MCF 10A (cell line): ENCODE measurements at regions not wholly inside any gene's neighbourhood (a gene's known extent, or its start where the extent isn't known, plus 50 kb on each side); places are given as distances from the start of the nearest gene placed in this dataset.

Experiments used
- BruUV-seq: library from RNA; stranded (reverse); fragments of 400-500 nt; replicated peaks from 2 replicates; lab custom pipeline; 2021; lab: Mats Ljungman, UMichigan
- CTCF ChIA-PET: fragments of 300-600 bp; sonication (Branson Sonifier 250); formaldehyde crosslinking; extraction: SDS; loops from one replicate; lab custom pipeline; 2021; ENCODE audit warnings: antibody characterized with exemption, inconsistent platforms; lab: Yijun Ruan, JAX
- POLR2A ChIA-PET: fragments of 300-600, 350-650 bp; sonication (Branson Sonifier 250); formaldehyde crosslinking; extraction: SDS; loops from one replicate; lab custom pipeline; 2020; ENCODE audit warnings: antibody characterized with exemption, inconsistent platforms; lab: Yijun Ruan, JAX
- DNase-seq: peaks from one replicate; pipeline ENCODE4 v3.0.0-alpha.2; 2018; ENCODE audit not compliant: unreplicated experiment
- H3K27ac Mint-ChIP-seq: one replicate; pipeline ENCODE4 v1.8.0; 2022; ENCODE audit warnings: mild to moderate bottlenecking, low read depth, mixed read lengths; ENCODE audit not compliant: unreplicated experiment
- H3K27me3 Mint-ChIP-seq: one replicate; pipeline ENCODE4 v1.8.0; 2022; ENCODE audit warnings: mixed read lengths; ENCODE audit not compliant: insufficient read depth, unreplicated experiment
- H3K36me3 Mint-ChIP-seq: one replicate; pipeline ENCODE4 v1.8.0; 2022; ENCODE audit warnings: mild to moderate bottlenecking, moderate library complexity, mixed read lengths; ENCODE audit not compliant: insufficient read depth, unreplicated experiment
- H3K4me1 Mint-ChIP-seq: one replicate; pipeline ENCODE4 v1.8.0; 2022; ENCODE audit warnings: mixed read lengths; ENCODE audit not compliant: insufficient read depth, unreplicated experiment
- H3K4me3 Mint-ChIP-seq: one replicate; pipeline ENCODE4 v1.8.0; 2022; ENCODE audit warnings: mild to moderate bottlenecking, moderate library complexity, mixed read lengths; ENCODE audit not compliant: unreplicated experiment
- H3K9me3 Mint-ChIP-seq: one replicate; pipeline ENCODE4 v1.8.0; 2022; ENCODE audit warnings: mixed read lengths; ENCODE audit not compliant: unreplicated experiment
- intact Hi-C: fragments of 100-400 bp; cut with micrococcal nuclease; formaldehyde crosslinking; loops from 2 replicates; pipeline ENCODE4 v1.14.1; 2022
- TF ChIP-seq, protein P1 (sequence below): fragments of 200-600 bp; IDR thresholded peaks from one replicate; pipeline ENCODE4 v1.8.0; 2022; ENCODE audit warnings: antibody characterized with exemption, mild to moderate bottlenecking; ENCODE audit not compliant: unreplicated experiment

DNA sequence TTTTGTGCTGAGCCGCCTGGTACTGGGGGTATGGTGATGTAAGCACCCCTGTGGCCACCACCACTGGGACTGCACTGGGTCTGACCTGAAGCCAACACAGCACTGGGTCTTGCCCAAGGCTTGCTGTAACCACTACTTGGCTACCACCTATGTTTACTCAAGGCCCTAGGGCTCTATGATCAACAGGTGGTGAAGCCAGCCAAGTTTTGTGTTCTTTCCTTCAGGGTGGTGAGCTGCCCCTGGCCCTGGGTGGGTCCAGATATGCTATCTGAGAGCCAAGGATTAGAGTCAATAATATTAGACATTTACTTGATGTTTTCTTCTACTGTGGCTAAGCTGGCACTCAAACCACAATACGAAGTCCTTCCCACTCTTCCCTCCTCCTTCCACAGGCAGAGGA, 55.1 kb upstream of the PAGE4 start:
- peaks cover 60% of the 10 kb centered on the region for H3K27me3 Mint-ChIP-seq
- DNase-seq, result peak; percentile 5
- CTCF ChIA-PET, result no interaction called here
- no peak overlapping the region for H3K27ac Mint-ChIP-seq
- TF ChIP-seq, protein P1, sequence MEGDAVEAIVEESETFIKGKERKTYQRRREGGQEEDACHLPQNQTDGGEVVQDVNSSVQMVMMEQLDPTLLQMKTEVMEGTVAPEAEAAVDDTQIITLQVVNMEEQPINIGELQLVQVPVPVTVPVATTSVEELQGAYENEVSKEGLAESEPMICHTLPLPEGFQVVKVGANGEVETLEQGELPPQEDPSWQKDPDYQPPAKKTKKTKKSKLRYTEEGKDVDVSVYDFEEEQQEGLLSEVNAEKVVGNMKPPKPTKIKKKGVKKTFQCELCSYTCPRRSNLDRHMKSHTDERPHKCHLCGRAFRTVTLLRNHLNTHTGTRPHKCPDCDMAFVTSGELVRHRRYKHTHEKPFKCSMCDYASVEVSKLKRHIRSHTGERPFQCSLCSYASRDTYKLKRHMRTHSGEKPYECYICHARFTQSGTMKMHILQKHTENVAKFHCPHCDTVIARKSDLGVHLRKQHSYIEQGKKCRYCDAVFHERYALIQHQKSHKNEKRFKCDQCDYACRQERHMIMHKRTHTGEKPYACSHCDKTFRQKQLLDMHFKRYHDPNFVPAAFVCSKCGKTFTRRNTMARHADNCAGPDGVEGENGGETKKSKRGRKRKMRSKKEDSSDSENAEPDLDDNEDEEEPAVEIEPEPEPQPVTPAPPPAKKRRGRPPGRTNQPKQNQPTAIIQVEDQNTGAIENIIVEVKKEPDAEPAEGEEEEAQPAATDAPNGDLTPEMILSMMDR, result no peak
- BruUV-seq, result no TSS peak
- H3K36me3 Mint-ChIP-seq, result no peaks in the 10 kb centered on the region
- POLR2A ChIA-PET, result no interaction called here
- H3K4me3 Mint-ChIP-seq, result no peak overlapping the region
- intact Hi-C loops, result no loop called here
- no peaks in the 10 kb centered on the region for H3K4me1 Mint-ChIP-seq
- peaks cover 12% of the 10 kb centered on the region for H3K9me3 Mint-ChIP-seq

DNA sequence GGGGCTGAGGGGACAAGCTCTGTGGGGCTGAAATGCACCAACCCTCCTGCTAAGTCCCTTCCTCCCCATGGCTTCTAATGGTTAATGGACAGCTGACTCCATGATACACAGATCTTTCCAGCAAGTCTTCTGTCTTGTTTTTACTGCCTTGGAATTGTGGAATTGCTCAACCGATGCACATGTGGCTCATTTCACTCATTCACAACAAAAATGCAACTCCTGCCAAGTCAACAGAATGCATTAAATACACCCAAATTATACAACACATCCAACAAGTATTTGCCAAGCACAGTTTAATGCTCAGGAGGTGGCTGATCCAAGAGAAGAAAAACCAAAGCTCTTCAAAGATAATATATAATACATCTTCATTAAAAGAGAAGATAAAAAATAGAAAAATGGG, 61.9 kb upstream of the PAGE4 start:
- BruUV-seq, result no TSS peak
- ChIA-PET POLR2A (no interaction called here), CTCF (interaction anchor here (1.7 kb wide), 1 partner anchor 24 kb away, joined by 4 read pairs; no protein-coding TSS in a partner anchor)
- Mint-ChIP-seq H3K27ac (no peak overlapping the region), H3K4me3 (no peak overlapping the region), H3K4me1 (no peaks in the 10 kb centered on the region), H3K27me3 (peaks cover 79% of the 10 kb centered on the region), H3K9me3 (peaks cover 5% of the 10 kb centered on the region), H3K36me3 (no peaks in the 10 kb centered on the region)
- intact Hi-C loops, result no loop called here
- no peak for DNase-seq
- TF ChIP-seq, protein P1, result no peak

GRCh38 chrX:49762175-49762720, 66.5 kb upstream of the PAGE1 start:
- Mint-ChIP-seq H3K36me3 (no peaks in the 10 kb centered on the region), H3K27me3 (peaks cover 65% of the 10 kb centered on the region), H3K27ac (no peak overlapping the region), H3K4me1 (no peaks in the 10 kb centered on the region), H3K4me3 (no peak overlapping the region), H3K9me3 (no peaks in the 10 kb centered on the region)
- intact Hi-C loops, result loop anchor here (5.0 kb wide), 1 partner anchor 75 kb away; no protein-coding TSS in a partner anchor
- CTCF ChIA-PET, result interaction anchor here (0.5 to 3.0 kb wide), 7 partner anchors 24 to 769 kb away, joined by 3 to 24 read pairs (median 3); no protein-coding TSS in a partner anchor
- BruUV-seq, result no TSS peak
- DNase-seq, result no peak
- TF ChIP-seq, protein P1, result no peak
- POLR2A ChIA-PET, result interaction anchor here (1.0 kb wide), 1 partner anchor 570 kb away, joined by 3 read pairs; no protein-coding TSS in a partner anchor

GRCh38 chrX:49761481-49761880, 65.7 kb upstream of the PAGE1 start:
- BruUV-seq, result no TSS peak
- Mint-ChIP-seq H3K36me3 (no peaks in the 10 kb centered on the region), H3K4me3 (no peak overlapping the region), H3K27ac (no peak overlapping the region), H3K4me1 (no peaks in the 10 kb centered on the region), H3K27me3 (peaks cover 71% of the 10 kb centered on the region), H3K9me3 (no peaks in the 10 kb centered on the region)
- DNase-seq, result peak; percentile 33
- intact Hi-C loops, result loop anchor here (5.0 kb wide), 1 partner anchor 76 kb away; no protein-coding TSS in a partner anchor
- POLR2A ChIA-PET, result interaction anchor here (1.0 kb wide), 1 partner anchor 569 kb away, joined by 3 read pairs; no protein-coding TSS in a partner anchor
- CTCF ChIA-PET, result interaction anchor here (0.6 to 3.0 kb wide), 11 partner anchors 15 to 769 kb away, joined by 3 to 24 read pairs (median 3); no protein-coding TSS in a partner anchor
- TF ChIP-seq, protein P1, result peak; percentile 37
